GM21619 (cell line): ENCODE measurements at regions not wholly inside any gene's neighbourhood (a gene's known extent, or its start where the extent isn't known, plus 50 kb on each side); places are given as distances from the start of the nearest gene placed in this dataset.

Experiments used
- ATAC-seq: cut with Tn5 transposase; IDR thresholded peaks from one replicate; pipeline ENCODE4 v1.9.1; 2021; ENCODE audit not compliant: unreplicated experiment

DNA sequence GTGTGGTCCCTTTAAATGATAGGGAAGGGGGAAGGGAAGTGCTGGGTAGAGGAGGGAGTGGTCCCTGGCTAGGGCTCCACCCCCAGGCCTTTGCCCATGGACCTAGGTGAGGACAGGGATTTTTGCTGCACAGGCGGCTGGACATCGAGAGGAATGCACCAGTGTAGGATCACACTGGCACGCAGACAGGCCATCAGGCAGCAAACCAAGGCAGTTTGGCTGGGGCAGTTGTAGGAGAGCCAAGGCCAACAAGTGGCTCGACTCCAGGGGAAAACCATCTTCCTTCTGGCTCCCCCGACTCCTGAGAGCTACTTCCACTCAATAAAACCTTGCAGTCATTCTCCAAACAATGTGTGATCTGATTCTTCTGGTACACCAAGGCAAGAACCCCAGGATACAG is 402.0 kb upstream of the LRRTM1 start:
- ATAC-seq, result no peak

DNA sequence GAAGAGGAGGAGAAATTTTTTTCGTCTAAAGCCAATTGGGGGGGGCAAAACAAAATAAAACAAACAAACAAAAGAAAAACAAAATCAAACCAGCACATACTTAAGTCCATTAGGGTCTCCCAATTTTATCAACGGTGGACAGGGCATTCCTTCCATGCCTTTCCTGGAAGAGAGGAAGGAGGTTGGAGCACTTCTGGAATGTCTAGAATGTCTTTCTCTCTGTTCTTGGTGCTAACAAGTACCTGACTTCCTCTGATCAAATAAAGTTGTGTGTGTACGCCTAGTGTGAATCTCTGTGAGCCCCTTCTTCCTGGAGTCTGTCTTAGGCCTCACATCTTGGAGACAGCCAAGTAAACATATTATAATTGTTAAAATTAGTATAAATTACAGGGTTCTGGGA is 399.0 kb upstream of the LRRTM1 start:
- no peak for ATAC-seq

DNA sequence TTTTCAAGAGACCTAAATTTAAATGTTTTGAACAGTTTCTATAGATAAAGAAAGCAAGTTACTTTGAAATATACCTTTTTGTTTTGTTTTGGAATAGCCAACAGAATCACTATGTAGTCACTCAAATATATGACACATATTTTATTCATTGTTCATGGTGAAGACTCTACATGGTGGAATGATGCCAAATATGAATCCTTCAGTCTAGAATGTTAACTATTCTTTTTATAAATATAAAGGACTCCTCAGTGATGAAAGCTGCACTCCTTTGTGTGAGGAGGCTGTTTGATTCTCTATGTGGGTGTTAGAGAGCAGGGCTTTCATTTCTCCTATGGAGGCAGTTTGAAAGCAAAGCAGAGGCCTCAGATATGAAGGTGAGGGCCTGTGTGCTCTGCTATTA is 396.4 kb upstream of the LRRTM1 start:
- no peak for ATAC-seq
